GM23338 (cell line): ENCODE measurements at regions not wholly inside any gene's neighbourhood (a gene's known extent, or its start where the extent isn't known, plus 50 kb on each side); places are given as distances from the start of the nearest gene placed in this dataset.

Experiments used
- ATAC-seq: fragments of 200-7000 bp; cut with Tn5 transposase; 3 replicates; pipeline ENCODE4 v1.9.1; 2020
- DNase-seq: peaks from one replicate; pipeline ENCODE4 v3.0.0-alpha.2; 2015; ENCODE audit warnings: low spot score
- H2AFZ ChIP-seq: fragments of 200-600 bp; sonication (generic); 2 replicates; pipeline ENCODE4 v1.8.0; 2016; ENCODE audit warnings: antibody characterized with exemption, mild to moderate bottlenecking, moderate library complexity
- H3F3A ChIP-seq: fragments of 200-600 bp; sonication (generic); replicated peaks from 2 replicates; pipeline ENCODE4 v1.8.0; 2017; ENCODE audit warnings: antibody characterized with exemption, mixed run types, low read depth
- H3K27ac ChIP-seq: fragments of 200-600 bp; sonication (generic); 2 replicates; pipeline ENCODE4 v1.6.1; 2016; ENCODE audit warnings: low read depth
- H3K27me3 ChIP-seq: fragments of 200-600 bp; sonication (generic); 2 replicates; pipeline ENCODE4 v1.8.0; 2016; ENCODE audit warnings: mild to moderate bottlenecking, mixed run types, moderate library complexity; ENCODE audit not compliant: insufficient read depth
- H3K36me3 ChIP-seq: fragments of 200-600 bp; sonication (generic); 2 replicates; pipeline ENCODE4 v1.8.0; 2016; ENCODE audit warnings: mild to moderate bottlenecking; ENCODE audit not compliant: insufficient read depth
- H3K4me1 ChIP-seq: fragments of 200-600 bp; sonication (generic); 2 replicates; pipeline ENCODE4 v1.8.0; 2016; ENCODE audit warnings: mild to moderate bottlenecking, moderate library complexity; ENCODE audit not compliant: insufficient read depth
- H3K4me2 ChIP-seq: fragments of 200-600 bp; sonication (generic); 2 replicates; pipeline ENCODE4 v1.7.1; 2017; ENCODE audit warnings: mixed run types
- H3K4me3 ChIP-seq: fragments of 200-600 bp; sonication (generic); 2 replicates; pipeline ENCODE4 v1.6.1; 2016; ENCODE audit warnings: mixed run types
- H3K79me2 ChIP-seq: fragments of 200-600 bp; sonication (generic); replicated peaks from 2 replicates; pipeline ENCODE4 v1.8.0; 2017; ENCODE audit warnings: mild to moderate bottlenecking; ENCODE audit not compliant: insufficient read depth
- H3K9me2 ChIP-seq: fragments of 200-600 bp; sonication (generic); 2 replicates; pipeline ENCODE4 v1.8.0; 2017; ENCODE audit not compliant: insufficient read depth
- H4K20me1 ChIP-seq: fragments of 200-600 bp; sonication (generic); replicated peaks from 2 replicates; pipeline ENCODE4 v1.8.0; 2017; ENCODE audit warnings: mild to moderate bottlenecking; ENCODE audit not compliant: insufficient read depth
- H3K27ac Mint-ChIP-seq: 2 replicates; pipeline ENCODE4 v1.8.0; 2020; ENCODE audit warnings: inconsistent platforms, mild to moderate bottlenecking, moderate library complexity, mixed read lengths
- H3K27me3 Mint-ChIP-seq: 3 replicates; pipeline ENCODE4 v1.8.0; 2022; ENCODE audit warnings: low read depth, mild to moderate bottlenecking, moderate library complexity, mixed read lengths, inconsistent platforms; ENCODE audit not compliant: insufficient read depth, poor library complexity
- H3K36me3 Mint-ChIP-seq: 3 replicates; pipeline ENCODE4 v1.8.0; 2021; ENCODE audit warnings: low read depth, mild to moderate bottlenecking, inconsistent platforms, moderate library complexity, mixed read lengths
- H3K4me1 Mint-ChIP-seq: 3 replicates; pipeline ENCODE4 v1.8.0; 2020; ENCODE audit warnings: mild to moderate bottlenecking, inconsistent platforms, mixed read lengths
- H3K4me3 Mint-ChIP-seq: 3 replicates; pipeline ENCODE4 v1.8.0; 2021; ENCODE audit warnings: moderate library complexity, mild to moderate bottlenecking, inconsistent platforms, mixed read lengths
- H3K9me3 Mint-ChIP-seq: 3 replicates; pipeline ENCODE4 v1.8.0; 2020; ENCODE audit warnings: moderate library complexity, mild to moderate bottlenecking, inconsistent platforms, mixed read lengths
- CREB1 ChIP-seq: fragments of 250-450 bp; sonication (Bioruptor Pico); IDR thresholded peaks from 2 replicates; pipeline ENCODE4 v1.5.0; 2020; ENCODE audit warnings: low read depth, mild to moderate bottlenecking, moderate library complexity
- CTCF ChIP-seq, 2 experiments: fragments of 200-600 bp in 1 of 2; sonication (generic) in 1 of 2; conservative IDR thresholded peaks; 2 replicates each; pipeline versions ENCODE4 v1.5.1 to v1.6.1; 2016 to 2017; ENCODE audit warnings: antibody characterized with exemption in 2 of 2, low read depth in 2 of 2, mild to moderate bottlenecking in 2 of 2, moderate library complexity in 1 of 2
- EZH2 ChIP-seq: fragments of 200-600 bp; sonication (generic); IDR thresholded peaks from one replicate; pipeline ENCODE4 v1.8.0; 2017; ENCODE audit warnings: antibody characterized with exemption, mild to moderate bottlenecking, low read depth; ENCODE audit not compliant: unreplicated experiment
- EZH2phosphoT487 ChIP-seq: fragments of 200-600 bp; sonication (generic); IDR thresholded peaks from one replicate; pipeline ENCODE4 v1.8.1; 2018; ENCODE audit warnings: antibody characterized with exemption; ENCODE audit not compliant: unreplicated experiment
- JUNB ChIP-seq: IDR thresholded peaks from one replicate; pipeline ENCODE4 v1.6.1; 2016; ENCODE audit warnings: antibody characterized with exemption; ENCODE audit not compliant: unreplicated experiment
- NANOG ChIP-seq: IDR thresholded peaks from 2 replicates; pipeline ENCODE4 v1.6.1; 2016; ENCODE audit warnings: antibody characterized with exemption, borderline replicate concordance
- STAT1 ChIP-seq: IDR thresholded peaks from one replicate; pipeline ENCODE4 v1.6.1; 2016; ENCODE audit warnings: antibody characterized with exemption; ENCODE audit not compliant: unreplicated experiment
- ZNF114 ChIP-seq: fragments of 250-450 bp; sonication (Bioruptor Pico); IDR thresholded peaks from 2 replicates; pipeline ENCODE4 v1.5.0; 2020; ENCODE audit warnings: mild to moderate bottlenecking, moderate library complexity
- ZNF331 ChIP-seq: fragments of 250-450 bp; sonication (Bioruptor Pico); IDR thresholded peaks from 2 replicates; pipeline ENCODE4 v1.5.0; 2020; ENCODE audit warnings: low read depth, mild to moderate bottlenecking, moderate library complexity
- ZNF462 ChIP-seq: fragments of 250-450 bp; sonication (Bioruptor Pico); IDR thresholded peaks from 2 replicates; pipeline ENCODE4 v1.5.0; 2020; ENCODE audit warnings: mild to moderate bottlenecking, moderate library complexity
- TF ChIP-seq, protein P1 (sequence below): IDR thresholded peaks from 2 replicates; pipeline ENCODE4 v1.6.1; 2016; ENCODE audit warnings: antibody characterized with exemption

DNA sequence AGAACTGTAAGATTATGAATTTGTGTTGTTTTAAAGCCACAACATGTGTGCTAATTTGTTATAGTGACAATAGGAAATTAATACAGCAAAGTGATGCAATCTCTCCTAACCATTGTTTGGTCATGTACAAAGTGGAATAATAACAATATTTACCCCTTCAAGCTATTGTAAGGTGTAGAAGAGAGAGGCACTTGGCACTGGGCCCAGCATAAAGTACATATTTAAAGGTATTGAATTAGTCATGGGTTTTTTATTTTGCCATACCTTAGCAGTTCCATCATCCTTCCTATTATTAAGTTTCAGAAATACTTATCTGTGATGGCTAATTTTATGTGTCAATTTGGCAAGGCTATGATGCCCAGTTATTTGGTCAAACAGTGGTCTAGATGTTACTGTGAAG is 322.4 kb upstream of the TSHZ2 start:
- Histone ChIP-seq H4K20me1 (no peaks in the 10 kb centered on the region), H3K79me2 (no peaks in the 10 kb centered on the region), H3K36me3 (no peaks in the 10 kb centered on the region), H3K4me1 (no peaks in the 10 kb centered on the region), H2AFZ (no peak overlapping the region), H3K27ac (no peak overlapping the region), H3K9me2 (no peaks in the 10 kb centered on the region), H3F3A (no peaks in the 10 kb centered on the region), H3K4me3 (no peak overlapping the region), H3K27me3 (no peaks in the 10 kb centered on the region), H3K4me2 (no peak overlapping the region)
- DNase-seq, result no peak
- H3K27ac Mint-ChIP-seq, result no peak overlapping the region
- TF ChIP-seq EZH2phosphoT487, result no peak
- TF ChIP-seq CREB1, result no peak
- no peak for TF ChIP-seq EZH2
- no peak for TF ChIP-seq JUNB
- TF ChIP-seq NANOG, result no peak
- TF ChIP-seq STAT1, result no peak
- no peak for TF ChIP-seq CTCF (conservative IDR thresholded peaks at IDR 0.05; ENCODE audit: low read depth in 2 of 2)
- TF ChIP-seq, protein P1, sequence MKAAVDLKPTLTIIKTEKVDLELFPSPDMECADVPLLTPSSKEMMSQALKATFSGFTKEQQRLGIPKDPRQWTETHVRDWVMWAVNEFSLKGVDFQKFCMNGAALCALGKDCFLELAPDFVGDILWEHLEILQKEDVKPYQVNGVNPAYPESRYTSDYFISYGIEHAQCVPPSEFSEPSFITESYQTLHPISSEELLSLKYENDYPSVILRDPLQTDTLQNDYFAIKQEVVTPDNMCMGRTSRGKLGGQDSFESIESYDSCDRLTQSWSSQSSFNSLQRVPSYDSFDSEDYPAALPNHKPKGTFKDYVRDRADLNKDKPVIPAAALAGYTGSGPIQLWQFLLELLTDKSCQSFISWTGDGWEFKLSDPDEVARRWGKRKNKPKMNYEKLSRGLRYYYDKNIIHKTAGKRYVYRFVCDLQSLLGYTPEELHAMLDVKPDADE, result no peak
- no peaks in the 10 kb centered on the region for H3K4me1 Mint-ChIP-seq
- ATAC-seq, result no peak
- no peaks in the 10 kb centered on the region for H3K36me3 Mint-ChIP-seq
- no peaks in the 10 kb centered on the region for H3K27me3 Mint-ChIP-seq
- H3K4me3 Mint-ChIP-seq, result no peak overlapping the region
- no peaks in the 10 kb centered on the region for H3K9me3 Mint-ChIP-seq

DNA sequence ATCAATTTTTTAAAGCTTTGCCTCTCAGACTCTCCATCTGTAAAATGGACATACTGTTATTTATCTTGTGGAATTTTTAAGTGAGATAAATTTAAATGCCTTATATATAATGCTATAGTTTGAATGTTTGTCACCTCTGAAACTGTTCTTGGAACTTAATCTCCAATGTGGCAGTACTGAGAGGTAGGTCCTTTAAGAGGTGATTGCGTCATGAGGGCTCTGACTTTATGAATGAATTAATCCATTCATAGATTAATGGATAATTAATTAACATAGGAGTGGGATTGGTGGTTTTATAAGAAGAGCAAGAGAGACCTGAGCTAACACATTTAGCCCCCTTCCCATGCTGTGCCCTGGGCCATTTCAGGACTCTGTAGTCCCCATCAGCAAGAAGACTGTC is 326.3 kb upstream of the TSHZ2 start:
- no peak overlapping the region for H3K4me3 ChIP-seq
- H2AFZ ChIP-seq, result no peak overlapping the region
- no peak for DNase-seq
- peaks cover 7% of the 10 kb centered on the region; the same call in 2 of the 3 replicates for H3K4me1 Mint-ChIP-seq
- no peak overlapping the region for H3K27ac ChIP-seq
- 0 out of 2 replicates have a peak, but pooled peaks cover 7% of the 10 kb centered on the region for H3K4me1 ChIP-seq
- no peaks in the 10 kb centered on the region for H3F3A ChIP-seq
- ATAC-seq, result no peak
- no peak overlapping the region for H3K27ac Mint-ChIP-seq
- no peaks in the 10 kb centered on the region for H3K27me3 Mint-ChIP-seq
- no peaks in the 10 kb centered on the region for H3K36me3 Mint-ChIP-seq
- no peaks in the 10 kb centered on the region for H3K27me3 ChIP-seq
- H3K4me2 ChIP-seq, result no peak overlapping the region
- H4K20me1 ChIP-seq, result no peaks in the 10 kb centered on the region
- no peaks in the 10 kb centered on the region for H3K36me3 ChIP-seq
- H3K4me3 Mint-ChIP-seq, result no peak overlapping the region
- H3K9me3 Mint-ChIP-seq, result no peaks in the 10 kb centered on the region
- peaks cover 5% of the 10 kb centered on the region; the same call in 1 of the 2 replicates for H3K9me2 ChIP-seq
- H3K79me2 ChIP-seq, result no peaks in the 10 kb centered on the region
- TF ChIP-seq ZNF114 (CRISPR knock-in tag) (no peak), EZH2 (no peak), ZNF331 (CRISPR knock-in tag) (no peak), ZNF462 (CRISPR knock-in tag) (no peak), CTCF (conservative IDR thresholded peaks at IDR 0.05; ENCODE audit: low read depth in 2 of 2) (no peak), STAT1 (no peak), CREB1 (no peak), EZH2phosphoT487 (no peak)
